AG08395 (cell line): ENCODE measurements at regions not wholly inside any gene's neighbourhood (a gene's known extent, or its start where the extent isn't known, plus 50 kb on each side); places are given as distances from the start of the nearest gene placed in this dataset.
"Not testable (repeated sequence)": the region's sequence is repeated elsewhere in the genome, so short reads cannot be mapped to it uniquely, and the experiment has no call there.

ENCODE experiments used
- DNase-seq: peaks from one replicate; pipeline ENCODE4 v3.0.0; 2012; ENCODE audit warnings: mixed read lengths, low spot score

DNA sequence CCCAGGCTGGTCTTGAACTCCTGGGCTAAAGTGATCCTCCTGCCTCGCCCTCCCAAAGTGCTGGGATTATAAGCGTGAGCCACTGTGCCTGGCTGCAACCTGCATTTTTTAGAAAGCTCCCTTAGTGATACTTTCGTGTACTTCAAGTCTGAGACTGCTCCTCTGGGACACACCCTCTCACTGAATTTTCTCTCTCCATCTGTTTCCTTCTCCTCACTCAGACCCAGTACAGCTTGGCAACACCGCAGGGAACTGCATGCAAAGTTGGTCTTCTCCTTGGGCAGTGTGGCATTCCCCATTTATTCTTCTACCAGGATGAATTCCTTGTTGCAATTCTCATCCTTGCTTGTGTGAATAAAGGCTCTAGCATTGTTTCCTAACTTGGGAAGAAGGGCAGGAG is 175.9 kb downstream of the LPIN1 start:
- no peak for DNase-seq

GRCh38 chr2:11923935-11924334 is 177.5 kb downstream of the LPIN1 start:
- no peak for DNase-seq

GRCh38 chr2:11925295-11926066 is 179.0 kb downstream of the LPIN1 start:
- no peak for DNase-seq

DNA sequence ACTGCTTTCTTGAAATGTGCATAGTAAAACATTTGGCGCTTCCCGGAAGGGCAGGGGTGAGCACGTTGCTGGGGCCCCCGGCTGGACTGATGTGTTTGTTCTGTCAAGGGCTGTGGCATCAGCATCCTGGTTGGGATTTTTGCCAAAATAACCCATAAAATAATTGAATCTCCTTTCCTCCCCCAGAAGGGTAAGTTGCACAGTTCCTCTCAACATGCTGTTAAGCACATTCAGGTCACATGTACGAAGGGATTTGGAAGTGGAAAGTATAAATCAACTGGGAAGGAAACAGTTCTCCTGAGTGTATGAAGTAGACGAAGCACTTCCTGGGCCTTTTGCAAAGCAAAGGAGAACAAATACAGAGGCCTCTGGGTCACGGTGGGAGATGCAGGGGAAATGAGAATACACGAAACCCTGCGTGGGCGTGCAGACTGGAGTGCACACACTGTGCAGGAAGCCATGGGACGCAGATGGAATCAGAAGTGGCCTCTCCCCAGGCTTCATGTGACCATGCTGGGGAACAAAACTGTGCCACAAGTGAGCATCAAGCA is 183.9 kb downstream of the LPIN1 start:
- DNase-seq = no peak

DNA sequence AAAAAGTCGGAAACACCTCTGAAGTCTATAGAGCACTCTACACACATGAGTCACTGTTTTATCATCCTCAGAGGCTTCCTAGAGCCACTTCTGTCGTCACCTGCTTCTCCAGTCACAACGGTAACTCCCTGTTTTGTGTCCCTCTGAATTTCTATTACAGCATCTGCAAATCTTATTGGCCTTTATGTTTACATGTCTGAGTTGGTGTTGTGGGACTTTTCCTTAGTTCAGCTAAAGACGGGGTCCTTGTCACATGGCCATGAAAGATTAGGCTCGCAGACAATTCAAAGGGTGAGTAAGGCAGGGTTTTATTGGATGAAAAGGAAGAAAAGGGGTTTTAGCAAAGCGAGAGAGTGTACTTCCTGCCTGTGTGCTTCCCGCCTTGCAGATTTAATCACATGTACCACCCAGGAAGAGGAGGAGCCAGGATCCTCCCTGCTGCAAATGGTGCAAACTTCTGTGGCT is 185.6 kb downstream of the LPIN1 start:
- no peak for DNase-seq

DNA sequence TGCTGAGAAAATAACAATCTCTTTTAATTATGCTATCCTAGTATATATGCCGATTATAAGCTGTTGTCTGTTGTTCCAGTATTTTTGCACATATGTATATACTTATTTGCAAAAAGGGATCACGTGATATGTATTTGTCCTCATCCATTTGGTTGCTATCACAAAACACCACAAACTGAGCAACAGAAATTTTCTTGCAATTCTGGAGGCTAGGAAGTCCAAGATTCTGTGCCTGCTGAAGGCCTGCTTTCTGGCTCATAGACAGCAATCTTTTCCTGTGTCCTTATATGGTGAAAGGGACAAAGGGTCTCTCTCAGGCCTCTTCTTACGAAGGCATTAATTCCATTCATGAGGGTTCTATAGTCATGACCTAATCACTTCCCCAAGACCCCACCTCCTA is 186.5 kb downstream of the LPIN1 start:
- no peak for DNase-seq

DNA sequence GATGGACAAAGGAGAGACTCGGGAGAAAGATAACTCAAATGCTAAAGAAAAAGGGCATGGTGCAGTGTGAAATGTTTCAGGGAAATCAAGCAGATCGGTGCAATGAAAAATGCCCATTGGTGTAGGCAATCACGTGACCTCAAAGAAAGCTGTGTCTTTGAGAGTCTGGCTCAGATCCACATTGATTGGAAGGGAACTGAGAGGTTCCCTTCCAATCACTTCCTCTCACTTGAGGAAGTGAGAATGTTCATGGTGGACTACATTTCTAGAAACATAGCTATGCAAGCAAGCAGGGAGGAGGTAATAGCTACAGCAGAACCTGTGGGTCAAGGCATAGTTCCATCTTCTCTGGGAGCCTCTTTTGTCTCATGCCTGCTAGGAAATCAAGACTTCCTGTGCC is 187.4 kb downstream of the LPIN1 start:
- DNase-seq = no peak

DNA sequence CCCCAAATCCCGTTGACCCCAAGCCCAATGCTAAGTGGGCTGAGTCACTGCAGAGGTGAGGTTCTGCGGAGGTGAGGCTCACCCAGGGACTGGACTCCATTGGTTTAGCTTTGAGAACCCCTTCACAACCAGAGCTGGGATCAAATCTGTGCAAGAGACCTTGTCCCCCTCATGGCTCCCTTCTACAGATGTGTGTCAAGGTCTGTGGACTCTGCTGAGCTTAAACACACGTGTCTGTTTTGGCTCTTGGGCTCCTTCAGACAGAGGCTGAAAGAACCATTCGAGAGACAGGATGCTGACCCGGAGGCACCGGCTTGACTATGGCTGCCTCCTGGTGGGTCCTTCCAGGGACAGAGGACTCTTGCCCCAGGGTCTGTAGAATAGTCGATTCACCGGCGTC is 190.3 kb downstream of the LPIN1 start:
- DNase-seq = no peak

- peak; percentile 77 for DNase-seq
Measured at GRCh38 chr2:11938196-11938595, 191.8 kb downstream of the LPIN1 start.

GRCh38 chr2:11939523-11939922 is 193.1 kb downstream of the LPIN1 start:
- DNase-seq = no peak

DNA sequence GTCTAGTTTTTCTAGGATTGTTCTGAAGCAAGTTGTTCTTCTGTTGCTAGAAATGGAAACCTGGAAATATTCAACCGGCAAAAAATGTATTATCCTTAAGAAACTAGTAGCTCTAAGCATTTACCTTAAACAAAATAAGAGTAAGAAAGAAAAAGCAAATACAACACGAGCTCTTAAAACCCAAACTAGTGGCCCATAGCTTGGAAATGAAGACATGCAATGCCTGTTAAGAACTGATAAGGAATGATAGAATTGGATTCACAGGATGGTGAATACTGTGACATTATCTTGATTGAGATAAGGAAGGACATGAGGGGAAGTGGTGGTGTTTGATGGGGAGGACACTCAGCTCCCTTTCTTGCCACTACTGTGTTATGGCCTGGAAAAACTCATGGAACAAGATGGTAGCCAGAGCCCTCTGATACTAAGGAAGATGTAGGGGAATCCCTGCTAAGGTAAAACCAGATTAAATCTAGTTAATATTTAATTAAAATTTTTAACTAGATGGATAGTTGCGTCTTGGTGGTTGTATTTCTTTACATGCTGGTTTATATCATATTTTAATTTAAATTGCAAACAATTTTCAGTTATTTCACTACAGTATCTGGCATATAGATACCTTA is 193.8 kb downstream of the LPIN1 start:
- DNase-seq = no peak

DNA sequence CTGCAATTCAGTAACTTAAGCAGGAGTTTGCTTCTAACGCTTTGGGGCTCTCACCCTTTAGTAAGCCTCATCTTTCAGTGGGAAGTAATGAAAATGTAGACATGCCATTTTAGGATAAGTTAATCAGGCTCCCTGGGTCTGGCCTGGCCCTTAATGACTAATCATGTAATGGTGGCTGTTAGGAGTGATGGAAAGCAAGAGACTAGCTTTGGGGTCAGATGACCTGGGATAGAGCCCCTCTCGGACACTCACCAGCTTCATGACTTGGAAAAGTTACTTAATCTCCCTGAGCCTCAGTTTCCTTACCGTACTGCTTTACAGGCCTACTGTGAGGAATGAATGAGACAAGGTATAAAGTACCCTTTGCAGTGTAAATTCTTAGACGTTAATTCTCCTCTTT is 194.4 kb downstream of the LPIN1 start:
- DNase-seq = no peak

GRCh38 chr2:11941201-11942177 is 195.1 kb downstream of the LPIN1 start:
- no peak for DNase-seq

- no peak for DNase-seq
Measured at GRCh38 chr2:11942178-11942569, 195.7 kb downstream of the LPIN1 start.

DNA sequence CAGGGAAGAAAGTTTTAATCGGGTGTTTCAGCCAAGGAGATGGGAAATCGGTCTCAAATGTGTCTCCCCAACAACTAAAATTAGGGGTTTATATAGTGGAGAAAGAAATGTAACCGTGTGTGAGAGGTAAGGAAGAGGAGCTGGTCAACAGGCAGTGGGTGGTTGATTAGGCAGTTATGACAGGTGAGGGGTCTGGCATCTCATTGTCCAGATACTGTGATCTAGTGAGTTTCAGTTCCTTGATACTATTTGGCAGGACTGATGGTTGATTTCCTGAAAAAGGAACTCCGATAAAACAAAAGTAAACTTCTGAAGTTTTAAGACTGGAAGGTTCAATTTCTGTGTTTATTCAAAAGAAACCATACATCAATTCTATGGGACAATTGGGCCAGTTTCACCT is 197.9 kb downstream of the LPIN1 start:
- no peak for DNase-seq

GRCh38 chr2:11945139-11946126 is 199.0 kb downstream of the LPIN1 start:
- DNase-seq = no peak

DNA sequence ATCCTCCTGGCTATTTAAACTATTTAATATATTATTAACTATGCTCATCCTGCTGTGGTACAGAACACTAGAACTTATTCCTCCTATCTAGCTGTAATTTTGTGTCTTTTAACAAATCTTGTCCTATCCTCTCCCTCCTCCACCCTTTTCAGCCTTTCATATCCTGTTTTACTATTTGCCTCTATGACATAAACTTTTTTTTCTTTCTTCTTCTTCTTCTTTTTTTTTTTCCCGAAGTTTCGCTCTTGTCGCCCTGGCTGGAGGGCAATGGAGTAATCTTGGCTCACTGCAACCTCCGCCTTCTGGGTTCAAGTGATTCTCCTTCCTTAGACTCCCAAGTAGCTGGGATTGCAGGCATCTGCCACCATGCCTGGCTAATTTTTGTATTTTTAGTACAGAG is 201.5 kb downstream of the LPIN1 start:
- DNase-seq = no peak

DNA sequence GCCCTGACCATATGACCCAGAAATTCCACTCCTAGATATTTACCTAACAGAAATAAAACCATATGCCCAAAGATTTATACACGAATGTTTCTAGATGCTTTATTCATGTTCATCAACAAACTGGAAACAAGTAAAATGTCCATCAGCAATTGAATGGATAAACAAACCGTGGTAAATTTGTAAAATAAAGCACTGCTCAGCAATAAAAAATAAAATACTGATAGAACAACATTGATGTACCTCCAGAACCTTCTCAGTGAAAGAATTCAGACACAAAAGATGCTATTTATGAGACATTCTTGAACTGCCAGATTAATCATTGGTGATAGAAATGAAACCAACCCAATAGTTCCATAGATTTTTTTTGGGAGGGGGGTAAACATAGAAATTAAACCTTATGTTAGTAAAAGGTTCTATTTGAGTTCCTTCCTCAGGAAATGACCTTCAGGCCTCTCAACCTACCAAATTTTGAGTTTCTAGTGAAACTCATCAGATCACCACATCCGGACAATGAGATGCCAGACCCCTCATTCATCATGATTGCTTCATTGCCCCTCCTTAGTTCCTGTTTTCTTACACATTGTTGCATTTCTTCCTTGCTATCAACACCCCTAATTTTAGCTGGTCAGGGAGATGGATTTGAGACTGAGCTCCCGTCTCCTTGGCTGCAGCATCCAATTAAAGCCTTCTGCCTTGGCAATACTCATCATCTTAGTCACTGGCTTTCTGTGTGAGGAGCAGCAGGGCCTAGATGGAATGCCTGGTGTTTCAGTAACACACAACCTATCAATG is 203.5 kb downstream of the LPIN1 start:
- no peak for DNase-seq

GRCh38 chr2:11950896-11951295 is 204.5 kb downstream of the LPIN1 start:
- DNase-seq = no peak

DNA sequence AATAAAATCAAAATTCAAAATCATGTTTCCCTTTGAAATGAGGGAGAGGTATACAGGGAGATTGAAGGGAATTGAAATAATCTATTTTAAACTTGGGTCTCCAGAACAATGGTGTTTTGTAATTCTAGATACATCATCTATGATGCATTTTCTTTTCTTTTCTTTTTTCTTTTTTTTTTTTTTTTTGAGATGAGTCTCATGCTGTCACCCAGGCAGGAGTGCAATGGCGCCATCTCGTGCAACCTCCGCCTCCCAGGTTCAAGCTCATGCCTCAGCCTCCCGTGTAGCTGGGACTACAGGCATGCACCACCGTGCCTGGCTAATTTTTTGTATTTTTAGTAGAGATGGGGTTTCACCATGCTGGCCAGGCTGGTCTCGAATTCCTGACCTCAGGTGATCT is 205.1 kb downstream of the LPIN1 start:
- not testable (repeated sequence) for DNase-seq
